ENCODE measurements at regions not wholly inside any gene's neighbourhood (a gene's known extent, or its start where the extent isn't known, plus 50 kb on each side); places are given as distances from the start of the nearest gene placed in this dataset.

DNA sequence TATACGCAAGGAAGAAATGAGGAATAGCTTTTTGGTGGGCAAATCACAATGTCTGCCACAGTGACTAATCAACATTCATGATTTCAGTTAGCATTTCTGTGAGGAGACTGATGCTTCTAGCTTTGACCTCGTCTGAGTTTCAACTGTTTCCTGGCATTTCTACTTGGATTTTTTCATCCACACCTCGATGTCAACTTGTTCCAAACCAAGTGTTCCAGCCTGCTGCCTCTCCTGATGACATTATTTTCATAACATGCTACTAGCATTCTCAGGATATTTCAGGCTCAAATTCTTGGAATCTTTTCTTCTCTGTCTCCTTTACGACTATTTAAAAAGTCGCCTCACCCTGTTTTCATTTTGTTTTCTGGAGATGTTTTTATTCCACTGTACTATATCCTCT is 90.3 kb upstream of the TEX13D start:
- TF ChIP-seq CTCF (IDR thresholded peaks at IDR 0.05), result no peak
- TF ChIP-seq POLR2A (IDR thresholded peaks at IDR 0.05), result no peak

Data from Peyer's patch (tissue), 4 donors.